DMS 273 (cell line): ENCODE measurements at regions not wholly inside any gene's neighbourhood (a gene's known extent, or its start where the extent isn't known, plus 50 kb on each side); places are given as distances from the start of the nearest gene placed in this dataset.

Experiments
- DNase-seq: peaks from one replicate; lab custom pipeline; 2025; ENCODE audit not compliant: unreplicated experiment; lab: John Stamatoyannopoulos, UW

DNA sequence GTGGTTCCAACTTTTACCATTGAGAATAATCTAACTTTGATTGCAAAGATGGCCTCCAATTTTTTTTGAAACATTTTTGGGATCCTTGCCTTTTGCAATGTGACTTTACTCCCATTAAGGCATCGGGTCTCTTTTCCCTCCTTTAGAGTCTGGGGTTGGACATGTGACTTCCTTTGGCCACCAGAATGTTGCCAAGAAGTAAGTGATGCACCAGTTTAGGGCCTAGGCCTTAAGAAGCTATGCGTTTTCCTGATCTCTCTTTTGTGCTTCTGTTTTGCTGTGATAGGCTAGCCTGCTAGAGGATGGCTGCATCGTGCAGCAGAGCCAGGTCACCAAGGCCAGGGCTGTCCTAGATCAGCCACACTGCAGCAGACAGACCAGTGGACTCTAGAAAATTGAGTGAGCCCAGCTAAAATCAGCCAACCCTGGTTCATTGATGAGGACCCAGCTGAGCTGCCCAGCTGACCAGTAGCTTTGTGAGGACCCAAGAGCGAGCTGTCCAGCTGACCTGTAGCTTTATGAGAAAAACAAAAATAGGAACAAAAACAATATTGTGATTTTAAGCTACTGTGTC, 594.0 kb upstream of the JAG1 start:
- no peak for DNase-seq

DNA sequence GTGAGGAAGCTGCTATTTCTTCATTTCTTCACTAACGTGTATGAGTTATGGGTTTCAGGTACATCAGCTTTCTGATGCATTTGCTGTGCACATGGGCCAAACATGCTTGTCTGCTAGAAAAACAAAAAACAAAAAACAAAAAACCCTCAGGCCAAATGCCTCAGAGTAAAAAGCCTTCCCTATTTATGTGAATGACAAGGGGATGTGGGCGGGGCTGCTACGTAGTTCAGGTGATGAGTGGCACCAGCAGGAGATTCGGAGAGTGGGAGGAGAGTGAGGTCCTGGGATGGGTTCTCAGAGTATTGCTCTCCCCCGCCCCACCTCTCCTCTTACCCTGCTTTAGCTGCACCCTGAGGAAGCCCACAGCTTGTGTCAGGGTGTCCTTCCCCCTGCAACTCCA, 596.8 kb upstream of the JAG1 start:
- no peak for DNase-seq

- peak; percentile 64 for DNase-seq
Observed at GRCh38 chr20:11271319-11271718, 597.5 kb upstream of the JAG1 start.

GRCh38 chr20:11271920-11272594, 598.3 kb upstream of the JAG1 start:
- DNase-seq: no peak

DNA sequence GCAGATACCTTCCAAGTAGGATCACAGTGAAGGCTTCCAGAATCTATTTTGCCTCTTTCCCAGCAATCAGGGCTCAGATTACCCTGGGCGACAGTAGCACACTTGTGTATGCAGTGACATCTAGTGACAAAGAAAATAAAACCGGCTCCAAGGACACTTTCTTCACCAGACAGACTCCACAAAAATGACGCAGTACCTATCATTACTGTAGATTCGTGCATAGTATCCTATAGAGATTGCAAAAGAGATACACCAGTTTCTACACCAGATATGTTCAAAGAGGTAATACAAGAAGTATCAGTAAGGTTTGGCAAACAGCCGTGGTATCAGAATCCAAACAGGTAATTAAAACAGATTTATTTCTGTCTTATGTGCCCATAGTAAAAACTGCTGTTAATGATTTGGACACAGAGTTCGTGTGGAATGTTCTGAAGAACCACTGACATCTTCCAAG, 600.4 kb upstream of the JAG1 start:
- peak; percentile 70 for DNase-seq

GRCh38 chr20:11275740-11276139, 601.9 kb upstream of the JAG1 start:
- no peak for DNase-seq

GRCh38 chr20:11277170-11277569, 603.4 kb upstream of the JAG1 start:
- no peak for DNase-seq

GRCh38 chr20:11277858-11278257, 604.1 kb upstream of the JAG1 start:
- no peak for DNase-seq

DNA sequence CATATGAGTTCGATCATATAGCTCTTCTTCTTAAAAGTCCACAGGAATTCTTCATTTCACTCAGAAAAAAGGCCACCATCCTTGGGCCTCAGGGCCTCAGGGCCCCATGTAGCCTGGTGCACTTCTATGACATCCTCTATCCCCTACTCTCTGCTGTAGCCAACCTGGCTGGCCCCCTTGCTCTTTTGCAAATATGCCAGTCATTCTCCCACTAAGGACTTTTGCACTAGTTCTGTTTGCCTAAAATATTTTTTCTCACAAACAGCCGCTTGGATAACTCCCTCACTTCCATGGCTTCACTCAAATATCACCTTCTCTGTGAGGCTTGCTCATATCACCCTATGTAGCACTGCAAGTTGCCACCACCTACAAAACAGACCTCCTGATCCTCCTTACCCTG, 604.7 kb upstream of the JAG1 start:
- DNase-seq: no peak

- no peak for DNase-seq
Observed at GRCh38 chr20:11281240-11281639, 607.4 kb upstream of the JAG1 start.

GRCh38 chr20:11281768-11282167, 608.0 kb upstream of the JAG1 start:
- DNase-seq: no peak

GRCh38 chr20:11287126-11287525, 613.3 kb upstream of the JAG1 start:
- DNase-seq: peak; percentile 4

- no peak for DNase-seq
Observed at GRCh38 chr20:11296221-11296620, 621.5 kb upstream of the BTBD3 start.

DNA sequence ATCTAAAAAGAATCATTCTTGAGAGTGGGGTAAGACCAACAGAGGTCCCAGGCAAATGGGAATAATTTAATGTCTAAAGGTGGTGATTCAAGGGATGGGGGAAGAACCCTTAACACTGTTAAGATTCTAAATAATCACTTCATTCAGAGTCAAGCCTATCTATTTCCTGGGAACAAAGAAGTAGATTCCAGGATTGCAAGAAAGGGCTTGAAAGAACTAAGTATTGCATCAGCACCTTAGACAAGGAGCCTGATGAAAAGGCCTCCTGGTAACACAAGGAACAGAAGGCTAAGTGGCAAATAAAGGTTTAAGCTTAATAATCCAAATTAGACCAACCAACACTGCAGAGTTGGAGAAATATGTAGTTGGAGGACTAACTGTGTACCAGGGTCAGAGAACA, 620.7 kb upstream of the BTBD3 start:
- DNase-seq: no peak

DNA sequence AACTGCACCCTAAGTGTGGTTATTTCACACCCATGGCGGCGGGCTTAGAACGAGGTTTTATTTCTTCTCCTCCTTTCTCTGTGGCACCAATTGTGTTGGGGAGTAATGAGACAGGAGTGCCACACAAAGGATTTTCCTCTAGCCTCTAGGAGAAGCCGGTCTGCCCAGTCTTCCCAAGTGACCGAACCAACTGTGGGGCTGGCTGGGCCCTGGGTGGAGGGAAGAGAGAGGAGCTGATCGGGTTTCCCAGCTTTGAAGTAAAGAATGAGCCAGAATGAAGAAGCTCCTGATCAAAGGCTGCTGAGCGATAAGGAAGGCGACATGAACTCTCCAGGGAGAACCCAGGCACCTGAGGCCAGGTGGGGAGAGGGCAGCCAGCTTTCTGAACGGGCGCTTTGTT, 616.0 kb upstream of the BTBD3 start:
- no peak for DNase-seq

GRCh38 chr20:11302436-11302835, 615.3 kb upstream of the BTBD3 start:
- DNase-seq: no peak

DNA sequence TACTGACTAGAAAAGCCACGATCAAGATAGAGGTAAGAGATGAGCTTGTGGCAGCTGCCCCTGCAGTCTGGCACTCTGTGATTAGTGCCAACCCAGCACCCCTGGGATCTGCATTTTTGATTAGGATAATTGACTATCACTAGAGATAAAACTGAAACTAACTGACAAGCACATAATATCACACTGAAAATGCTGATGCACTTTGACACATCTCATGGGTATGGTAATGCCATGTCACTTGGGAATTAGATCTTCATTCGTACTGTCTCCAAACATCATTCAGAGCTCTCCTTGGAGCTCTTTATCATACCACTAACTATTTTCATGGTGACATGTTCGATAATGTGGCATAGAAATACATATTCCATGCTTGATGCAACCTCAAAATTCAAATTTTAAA, 612.9 kb upstream of the BTBD3 start:
- DNase-seq: no peak

- DNase-seq: no peak
Observed at GRCh38 chr20:11305406-11305805, 612.3 kb upstream of the BTBD3 start.

DNA sequence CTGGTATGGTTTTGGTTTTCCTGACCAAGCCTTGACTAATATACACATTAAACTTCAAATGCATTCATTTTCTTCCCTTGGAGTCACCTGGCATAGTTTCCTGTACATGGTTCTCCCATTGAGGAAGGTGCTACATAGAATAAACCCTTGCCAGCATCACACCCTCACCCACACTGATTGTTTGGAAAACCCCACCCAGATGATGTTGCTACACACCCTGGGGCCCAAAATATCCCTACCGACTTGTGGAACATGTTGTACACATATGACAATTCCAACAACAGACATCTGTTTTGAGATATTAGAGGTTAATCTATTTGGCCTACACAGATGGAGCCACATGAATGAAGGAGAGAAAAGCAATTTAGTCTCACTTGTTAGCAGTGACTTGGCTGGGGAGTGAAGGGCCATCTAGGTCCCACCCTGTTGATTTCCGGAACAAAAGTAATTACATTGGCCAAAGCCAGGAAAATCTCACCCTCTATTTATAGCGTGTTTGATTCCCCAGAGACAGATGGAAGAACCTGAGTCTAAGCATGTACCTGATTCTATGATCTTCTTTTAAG, 606.0 kb upstream of the BTBD3 start:
- DNase-seq: no peak

- DNase-seq: no peak
Observed at GRCh38 chr20:11315525-11315924, 602.2 kb upstream of the BTBD3 start.

DNA sequence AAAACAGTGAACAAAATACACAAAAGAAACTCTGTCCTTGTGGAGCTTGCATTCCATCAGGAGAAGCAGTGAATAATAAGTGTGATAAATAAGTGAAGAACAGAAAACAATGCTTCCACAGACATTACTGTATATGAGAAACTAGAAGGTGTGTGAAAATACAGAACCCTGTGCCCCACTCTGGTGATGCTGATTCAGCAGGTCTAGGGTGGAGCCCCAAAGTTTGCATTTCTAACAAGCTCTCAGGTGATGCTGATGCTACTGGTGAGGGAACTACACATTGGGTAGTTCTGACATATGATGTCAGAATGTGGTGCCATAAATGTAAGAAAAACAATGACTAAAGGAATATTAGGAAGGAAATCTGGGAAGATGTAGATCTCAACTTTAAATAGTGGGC, 601.4 kb upstream of the BTBD3 start:
- DNase-seq: no peak

DNA sequence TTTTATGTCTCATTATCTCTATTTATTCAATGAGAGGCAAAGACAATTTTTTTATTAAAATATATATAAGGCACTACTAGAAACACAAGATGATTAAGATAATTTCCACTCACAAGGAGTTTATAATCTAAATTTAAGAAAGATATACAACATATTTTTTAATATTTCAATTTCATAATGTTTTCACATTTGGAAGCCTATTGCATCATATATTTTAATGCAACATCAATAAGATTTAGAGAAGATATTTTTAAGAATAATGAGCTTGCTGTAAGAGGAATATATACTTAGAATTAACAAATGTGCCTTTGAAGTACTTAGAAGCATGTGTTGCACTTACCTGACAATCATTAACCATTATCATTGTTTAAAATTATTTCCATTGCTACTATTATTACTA, 597.7 kb upstream of the BTBD3 start:
- no peak for DNase-seq

DNA sequence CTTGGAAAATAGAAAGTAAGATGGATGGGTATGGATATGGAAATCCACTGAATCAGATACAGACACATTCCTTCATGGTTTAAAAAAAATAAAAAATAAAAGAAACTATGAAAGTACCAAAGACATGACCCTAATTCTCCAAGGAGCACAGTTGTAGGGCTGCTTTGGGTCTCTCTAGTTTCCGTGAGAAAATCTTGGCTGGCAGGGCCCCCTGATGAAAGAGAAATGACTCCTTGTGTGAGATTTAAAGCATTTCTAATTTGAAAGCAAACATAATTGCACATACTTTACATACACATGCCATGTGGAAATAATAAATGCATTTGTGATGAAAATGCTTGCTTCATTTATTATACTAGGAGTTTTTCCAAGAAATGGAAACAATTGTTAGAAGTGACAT, 593.9 kb upstream of the BTBD3 start:
- no peak for DNase-seq
